ENCODE measurements at regions not wholly inside any gene's neighbourhood (a gene's known extent, or its start where the extent isn't known, plus 50 kb on each side); places are given as distances from the start of the nearest gene placed in this dataset.
"Not testable (repeated sequence)": the region's sequence is repeated elsewhere in the genome, so short reads cannot be mapped to it uniquely, and the experiment has no call there.

DNA sequence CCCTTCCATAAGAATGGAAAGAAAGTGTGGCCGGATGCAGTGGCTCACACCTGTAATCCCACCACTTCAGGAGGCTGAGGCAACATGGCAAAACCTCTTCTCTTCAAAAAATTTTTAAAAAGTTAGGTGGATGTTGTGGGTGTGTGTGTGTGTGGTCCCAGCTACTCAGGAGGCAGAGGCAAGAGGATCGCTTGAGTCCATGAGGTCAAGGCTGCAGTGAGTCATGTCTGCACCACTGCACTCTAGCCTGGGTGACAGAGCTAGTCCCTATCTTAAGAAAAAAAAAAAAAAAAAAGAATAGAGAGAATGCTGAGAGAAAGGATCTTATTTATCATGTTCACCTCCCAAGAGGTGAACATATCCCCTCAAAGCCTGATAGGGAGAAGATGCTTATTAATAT lies 492.1 kb upstream of the SMIM31 start:
- H3K9me3 Mint-ChIP-seq = no peaks in the 10 kb centered on the region
- 94% methylated on average over 2 of the region's 2 CpGs; no CpG with 5 or more reads in 1 of the 2 experiments for WGBS, 2 experiments (ENCODE audit: insufficient coverage in 1 of 2, insufficient read length in 1 of 2)
- no peaks in the 10 kb centered on the region for H3K4me1 ChIP-seq (ENCODE audit: control insufficient read depth, insufficient read depth, low read length)
- no peak overlapping the region for H3K4me3 ChIP-seq (ENCODE audit: low read length)
- no peaks in the 10 kb centered on the region for H3K27me3 Mint-ChIP-seq (ENCODE audit: insufficient read depth)
- peaks cover 5% of the 10 kb centered on the region for H3K4me1 Mint-ChIP-seq
- DNase-seq = no peak
- H3K4me3 Mint-ChIP-seq = no peak overlapping the region
- H3K27me3 ChIP-seq (ENCODE audit: control insufficient read depth, insufficient read depth, low read length, poor library complexity, severe bottlenecking) = no peaks in the 10 kb centered on the region
- no peak overlapping the region for H3K27ac Mint-ChIP-seq
- no peak overlapping the region for H3K27ac ChIP-seq (ENCODE audit: low read depth, low read length)
- no peaks in the 10 kb centered on the region for H3K36me3 Mint-ChIP-seq (ENCODE audit: low read depth)
- TF ChIP-seq CTCF (conservative IDR thresholded peaks at IDR 0.05) = no peak
- H3K9ac ChIP-seq (ENCODE audit: extremely low read depth, low read length, poor library complexity, severe bottlenecking) = no peak overlapping the region
- no peaks in the 10 kb centered on the region for H3K36me3 ChIP-seq (ENCODE audit: control insufficient read depth, insufficient read depth, low read length)
- H3K9me3 ChIP-seq (ENCODE audit: control insufficient read depth, low read length) = no peaks in the 10 kb centered on the region

- not testable (repeated sequence) for H3K36me3 Mint-ChIP-seq (ENCODE audit: low read depth); DNase-seq; H3K27ac ChIP-seq (ENCODE audit: low read depth, low read length); H3K4me3 Mint-ChIP-seq; H3K27me3 ChIP-seq (ENCODE audit: control insufficient read depth, insufficient read depth, low read length, poor library complexity, severe bottlenecking); H3K4me1 ChIP-seq (ENCODE audit: control insufficient read depth, insufficient read depth, low read length); H3K27me3 Mint-ChIP-seq (ENCODE audit: insufficient read depth); H3K9ac ChIP-seq (ENCODE audit: extremely low read depth, low read length, poor library complexity, severe bottlenecking); H3K9me3 Mint-ChIP-seq; H3K9me3 ChIP-seq (ENCODE audit: control insufficient read depth, low read length); H3K36me3 ChIP-seq (ENCODE audit: control insufficient read depth, insufficient read depth, low read length); H3K4me1 Mint-ChIP-seq; H3K27ac Mint-ChIP-seq; H3K4me3 ChIP-seq (ENCODE audit: low read length)
- 83% methylated on average over 1 of the region's 1 CpG; no CpG with 5 or more reads in 1 of the 2 experiments for WGBS, 2 experiments (ENCODE audit: insufficient coverage in 1 of 2, insufficient read length in 1 of 2)
These were observed 491.4 kb upstream of the SMIM31 start for GRCh38 chr4:164262508-164262907.

- DNase-seq; H3K9ac ChIP-seq (ENCODE audit: extremely low read depth, low read length, poor library complexity, severe bottlenecking); H3K27me3 ChIP-seq (ENCODE audit: control insufficient read depth, insufficient read depth, low read length, poor library complexity, severe bottlenecking); H3K4me3 ChIP-seq (ENCODE audit: low read length); H3K9me3 Mint-ChIP-seq; H3K36me3 ChIP-seq (ENCODE audit: control insufficient read depth, insufficient read depth, low read length); H3K27ac Mint-ChIP-seq; H3K9me3 ChIP-seq (ENCODE audit: control insufficient read depth, low read length); H3K4me1 ChIP-seq (ENCODE audit: control insufficient read depth, insufficient read depth, low read length); H3K27me3 Mint-ChIP-seq (ENCODE audit: insufficient read depth); H3K36me3 Mint-ChIP-seq (ENCODE audit: low read depth); H3K4me1 Mint-ChIP-seq; H3K27ac ChIP-seq (ENCODE audit: low read depth, low read length); H3K4me3 Mint-ChIP-seq: not testable (repeated sequence)
- 57 to 88% methylated on average over 1 to 2 of the region's 2 CpGs for WGBS, 2 experiments (ENCODE audit: insufficient coverage in 1 of 2, insufficient read length in 1 of 2)
These were observed 476.5 kb upstream of the SMIM31 start for GRCh38 chr4:164277414-164277813.

GRCh38 chr4:164287173-164287572 lies 466.8 kb upstream of the SMIM31 start:
- DNase-seq = no peak
- no peak overlapping the region for H3K4me3 ChIP-seq (ENCODE audit: low read length)
- 88 to 92% methylated on average over 6 of the region's 6 CpGs for WGBS, 2 experiments (ENCODE audit: insufficient coverage in 1 of 2, insufficient read length in 1 of 2)
- Mint-ChIP-seq H3K4me1 (no peaks in the 10 kb centered on the region), H3K27ac (no peak overlapping the region), H3K4me3 (no peak overlapping the region), H3K9me3 (no peaks in the 10 kb centered on the region), H3K36me3 (ENCODE audit: low read depth) (no peaks in the 10 kb centered on the region), H3K27me3 (ENCODE audit: insufficient read depth) (no peaks in the 10 kb centered on the region)
- H3K4me1 ChIP-seq (ENCODE audit: control insufficient read depth, insufficient read depth, low read length) = no peaks in the 10 kb centered on the region
- TF ChIP-seq CTCF (conservative IDR thresholded peaks at IDR 0.05) = no peak
- H3K9me3 ChIP-seq (ENCODE audit: control insufficient read depth, low read length) = no peaks in the 10 kb centered on the region
- H3K36me3 ChIP-seq (ENCODE audit: control insufficient read depth, insufficient read depth, low read length) = no peaks in the 10 kb centered on the region
- H3K9ac ChIP-seq (ENCODE audit: extremely low read depth, low read length, poor library complexity, severe bottlenecking) = no peak overlapping the region
- H3K27ac ChIP-seq (ENCODE audit: low read depth, low read length) = no peak overlapping the region
- no peaks in the 10 kb centered on the region for H3K27me3 ChIP-seq (ENCODE audit: control insufficient read depth, insufficient read depth, low read length, poor library complexity, severe bottlenecking)
